HL-60 (cell line): ENCODE measurements at regions not wholly inside any gene's neighbourhood (a gene's known extent, or its start where the extent isn't known, plus 50 kb on each side); places are given as distances from the start of the nearest gene placed in this dataset.

Experiments used
- DNase-seq, 2 experiments: peaks; one replicate each; pipeline ENCODE4 v3.0.0-alpha.2; 2010 to 2020; ENCODE audit warnings: low read depth in 1 of 2, low spot score in 1 of 2
- H3K27ac ChIP-seq: fragments of 250-450 bp; sonication (Bioruptor Pico); replicated peaks from 2 replicates; pipeline ENCODE4 v1.5.1; 2020; ENCODE audit warnings: mild to moderate bottlenecking, moderate library complexity
- H3K27me3 ChIP-seq: fragments of 250-450 bp; sonication (Bioruptor Pico); 2 replicates; pipeline ENCODE4 v1.5.1; 2021; ENCODE audit warnings: mild to moderate bottlenecking, moderate library complexity; ENCODE audit not compliant: insufficient read depth, poor library complexity, severe bottlenecking
- H3K4me3 ChIP-seq: replicated peaks from 2 replicates; pipeline ENCODE4 v1.5.1; 2011; ENCODE audit warnings: mild to moderate bottlenecking, control low read depth, low read length; ENCODE audit not compliant: insufficient read depth
- CTCF ChIP-seq: IDR thresholded peaks from one replicate; pipeline ENCODE4 v1.5.1; 2011; ENCODE audit warnings: low read length, control low read depth, inconsistent platforms; ENCODE audit not compliant: insufficient read depth
- GABPA ChIP-seq: IDR thresholded peaks from 2 replicates; pipeline ENCODE4 v1.6.1; 2012; ENCODE audit warnings: low read depth
- POLR2AphosphoS5 ChIP-seq: IDR thresholded peaks from 2 replicates; pipeline ENCODE4 v1.6.1; 2012; ENCODE audit warnings: low read depth
- SPI1 ChIP-seq: IDR thresholded peaks from 2 replicates; pipeline ENCODE4 v1.6.1; 2012; ENCODE audit warnings: low read depth, mild to moderate bottlenecking, borderline replicate concordance
- TF ChIP-seq, protein P1 (sequence below): IDR thresholded peaks from 2 replicates; pipeline ENCODE4 v1.6.1; 2012; ENCODE audit warnings: low read depth; ENCODE audit not compliant: insufficient replicate concordance

DNA sequence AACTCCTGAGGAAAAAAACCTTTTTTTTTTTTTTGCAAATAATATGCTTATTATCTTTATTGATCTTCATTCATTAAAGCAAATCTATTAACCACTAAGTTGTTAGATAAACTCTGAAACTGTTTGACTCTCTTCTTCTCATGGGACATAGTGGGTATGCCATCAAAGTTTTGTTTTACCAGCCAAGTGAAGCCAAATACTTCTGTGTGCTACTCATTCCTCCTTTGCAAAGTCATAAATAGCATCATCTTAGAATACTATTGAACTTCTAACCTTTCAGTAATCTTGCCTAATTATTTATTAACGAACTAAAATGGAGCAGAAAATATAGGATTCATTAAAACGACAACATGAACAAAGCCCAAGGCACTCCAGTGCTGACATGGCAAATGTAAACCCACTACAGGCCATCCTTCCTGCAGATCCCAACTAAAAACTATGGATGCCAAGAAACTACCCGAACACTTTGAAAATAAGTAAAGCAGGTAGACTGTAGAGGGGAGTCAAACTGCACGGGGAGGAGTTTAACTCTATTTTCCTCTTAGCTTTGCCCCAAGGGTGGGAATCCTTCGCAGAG is 61.2 kb upstream of the ODAD2 start:
- Histone ChIP-seq H3K27ac (no peak overlapping the region), H3K27me3 (no peaks in the 10 kb centered on the region), H3K4me3 (no peak overlapping the region)
- no peak for DNase-seq
- no peak for TF ChIP-seq CTCF
- TF ChIP-seq SPI1 = no peak
- no peak for TF ChIP-seq POLR2AphosphoS5

GRCh38 chr10:28058746-28059145 is 59.9 kb upstream of the ODAD2 start:
- no peak overlapping the region for H3K27ac ChIP-seq
- DNase-seq = no peak
- no peak for TF ChIP-seq SPI1
- TF ChIP-seq, protein P1, sequence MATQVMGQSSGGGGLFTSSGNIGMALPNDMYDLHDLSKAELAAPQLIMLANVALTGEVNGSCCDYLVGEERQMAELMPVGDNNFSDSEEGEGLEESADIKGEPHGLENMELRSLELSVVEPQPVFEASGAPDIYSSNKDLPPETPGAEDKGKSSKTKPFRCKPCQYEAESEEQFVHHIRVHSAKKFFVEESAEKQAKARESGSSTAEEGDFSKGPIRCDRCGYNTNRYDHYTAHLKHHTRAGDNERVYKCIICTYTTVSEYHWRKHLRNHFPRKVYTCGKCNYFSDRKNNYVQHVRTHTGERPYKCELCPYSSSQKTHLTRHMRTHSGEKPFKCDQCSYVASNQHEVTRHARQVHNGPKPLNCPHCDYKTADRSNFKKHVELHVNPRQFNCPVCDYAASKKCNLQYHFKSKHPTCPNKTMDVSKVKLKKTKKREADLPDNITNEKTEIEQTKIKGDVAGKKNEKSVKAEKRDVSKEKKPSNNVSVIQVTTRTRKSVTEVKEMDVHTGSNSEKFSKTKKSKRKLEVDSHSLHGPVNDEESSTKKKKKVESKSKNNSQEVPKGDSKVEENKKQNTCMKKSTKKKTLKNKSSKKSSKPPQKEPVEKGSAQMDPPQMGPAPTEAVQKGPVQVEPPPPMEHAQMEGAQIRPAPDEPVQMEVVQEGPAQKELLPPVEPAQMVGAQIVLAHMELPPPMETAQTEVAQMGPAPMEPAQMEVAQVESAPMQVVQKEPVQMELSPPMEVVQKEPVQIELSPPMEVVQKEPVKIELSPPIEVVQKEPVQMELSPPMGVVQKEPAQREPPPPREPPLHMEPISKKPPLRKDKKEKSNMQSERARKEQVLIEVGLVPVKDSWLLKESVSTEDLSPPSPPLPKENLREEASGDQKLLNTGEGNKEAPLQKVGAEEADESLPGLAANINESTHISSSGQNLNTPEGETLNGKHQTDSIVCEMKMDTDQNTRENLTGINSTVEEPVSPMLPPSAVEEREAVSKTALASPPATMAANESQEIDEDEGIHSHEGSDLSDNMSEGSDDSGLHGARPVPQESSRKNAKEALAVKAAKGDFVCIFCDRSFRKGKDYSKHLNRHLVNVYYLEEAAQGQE = no peak
- TF ChIP-seq CTCF = no peak
- no peak for TF ChIP-seq POLR2AphosphoS5
- TF ChIP-seq GABPA = no peak

DNA sequence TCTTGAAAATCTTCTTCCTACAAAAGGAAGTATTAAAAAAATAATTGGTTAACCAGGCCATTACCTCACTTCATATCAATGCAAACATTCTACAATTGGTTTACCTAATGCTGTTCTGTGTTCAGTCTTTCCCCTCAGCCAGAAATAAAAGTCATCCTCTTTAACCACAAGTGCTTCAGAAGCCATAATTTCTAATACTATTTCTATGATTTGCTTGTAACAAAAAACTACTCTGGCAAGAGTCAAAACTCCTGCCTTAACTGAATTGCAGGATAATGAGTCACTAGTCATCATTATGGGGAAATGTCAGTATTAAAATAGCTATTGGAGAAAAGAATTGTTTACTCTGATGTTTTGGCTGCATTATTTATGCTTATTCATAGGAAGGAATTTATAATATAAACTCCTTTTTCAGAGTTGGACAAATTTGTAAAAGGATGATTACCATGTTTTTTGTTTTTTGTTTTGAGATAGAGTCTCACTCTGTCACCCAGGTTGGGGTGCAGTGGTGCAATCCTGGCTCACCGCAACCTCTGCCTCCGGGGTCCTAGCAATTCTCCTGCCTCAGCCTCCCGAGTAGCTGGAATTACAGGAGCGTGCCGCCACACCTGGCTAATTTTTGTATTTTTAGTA is 55.5 kb upstream of the ODAD2 start:
- TF ChIP-seq SPI1 (no peak), POLR2AphosphoS5 (no peak), CTCF (no peak), GABPA (no peak)
- TF ChIP-seq, protein P1 = no peak
- no peaks in the 10 kb centered on the region for H3K27me3 ChIP-seq
- H3K27ac ChIP-seq = no peak overlapping the region
- DNase-seq = no peak
- no peak overlapping the region for H3K4me3 ChIP-seq

More at GRCh38 chr10:28058746-28059145, 59.9 kb upstream of the ODAD2 start:
- Histone ChIP-seq H3K27me3 (no peaks in the 10 kb centered on the region), H3K4me3 (no peak overlapping the region)

GRCh38 chr10:28049286-28049685 is 50.4 kb upstream of the ODAD2 start:
- H3K27me3 ChIP-seq = no peaks in the 10 kb centered on the region
- no peak overlapping the region for H3K27ac ChIP-seq
- no peak overlapping the region for H3K4me3 ChIP-seq
- DNase-seq = no peak
- TF ChIP-seq SPI1 = no peak
